G401.6 (cell line): ENCODE measurements at regions not wholly inside any gene's neighbourhood (a gene's known extent, or its start where the extent isn't known, plus 50 kb on each side); places are given as distances from the start of the nearest gene placed in this dataset.
"Not testable (repeated sequence)": the region's sequence is repeated elsewhere in the genome, so short reads cannot be mapped to it uniquely, and the experiment has no call there.

Experiments
- FAIRE-seq: peaks from 2 replicates; lab custom pipeline; 2012; peaks lifted over from hg19 to GRCh38; lab: Jason Lieb, UNC

GRCh38 chrY:18078452-18078851, 52.9 kb downstream of the CDY2A start:
- not testable (repeated sequence) for FAIRE-seq

- not testable (repeated sequence) for FAIRE-seq
Measured at GRCh38 chrY:18085910-18086309, 60.3 kb downstream of the CDY2A start.

- peak; percentile 21 for FAIRE-seq
Measured at GRCh38 chrY:18086361-18086977, 60.9 kb downstream of the CDY2A start.

GRCh38 chrY:18087943-18088655, 62.5 kb downstream of the CDY2A start:
- FAIRE-seq, result not testable (repeated sequence)

GRCh38 chrY:18092952-18093351, 67.4 kb downstream of the CDY2A start:
- not testable (repeated sequence) for FAIRE-seq

GRCh38 chrY:18105691-18106090, 80.1 kb downstream of the CDY2A start:
- not testable (repeated sequence) for FAIRE-seq

GRCh38 chrY:18118388-18118787, 92.8 kb downstream of the CDY2A start:
- not testable (repeated sequence) for FAIRE-seq

- FAIRE-seq, result not testable (repeated sequence)
Measured at GRCh38 chrY:18137718-18138117, 112.1 kb downstream of the CDY2A start.

GRCh38 chrY:18139311-18140007, 113.9 kb downstream of the CDY2A start:
- not testable (repeated sequence) for FAIRE-seq

- FAIRE-seq, result not testable (repeated sequence)
Measured at GRCh38 chrY:18146417-18146816, 120.8 kb downstream of the CDY2A start.

GRCh38 chrY:18152626-18153025, 127.0 kb downstream of the CDY2A start:
- not testable (repeated sequence) for FAIRE-seq

- not testable (repeated sequence) for FAIRE-seq
Measured at GRCh38 chrY:18165738-18166137, 140.2 kb downstream of the CDY2A start.

GRCh38 chrY:18176118-18176517, 150.5 kb downstream of the CDY2A start:
- FAIRE-seq, result not testable (repeated sequence)

GRCh38 chrY:18188982-18189683, 163.5 kb downstream of the CDY2A start:
- FAIRE-seq, result not testable (repeated sequence)

GRCh38 chrY:18237580-18237979, 212.0 kb downstream of the CDY2A start:
- not testable (repeated sequence) for FAIRE-seq

- FAIRE-seq, result not testable (repeated sequence)
Measured at GRCh38 chrY:18262562-18262961, 237.0 kb downstream of the CDY2A start.

GRCh38 chrY:18271126-18271525, 245.5 kb downstream of the CDY2A start:
- not testable (repeated sequence) for FAIRE-seq

GRCh38 chrY:18294353-18294752, 252.2 kb upstream of the HSFY1 start:
- FAIRE-seq, result not testable (repeated sequence)

- not testable (repeated sequence) for FAIRE-seq
Measured at GRCh38 chrY:18298461-18298860, 248.1 kb upstream of the HSFY1 start.

GRCh38 chrY:18306344-18306743, 240.2 kb upstream of the HSFY1 start:
- not testable (repeated sequence) for FAIRE-seq

- FAIRE-seq, result not testable (repeated sequence)
Measured at GRCh38 chrY:18311853-18312252, 234.7 kb upstream of the HSFY1 start.
